Kidney epithelial cell (primary cell): ENCODE measurements at regions not wholly inside any gene's neighbourhood (a gene's known extent, or its start where the extent isn't known, plus 50 kb on each side); places are given as distances from the start of the nearest gene placed in this dataset.
"Not testable (repeated sequence)": the region's sequence is repeated elsewhere in the genome, so short reads cannot be mapped to it uniquely, and the experiment has no call there.

Source experiments
- DNase-seq: peaks from one replicate; pipeline ENCODE4 v3.0.0-alpha.2; 2010; ENCODE audit warnings: low read depth
- H3K27me3 ChIP-seq: 2 replicates; pipeline ENCODE4 v1.6.0; 2011; ENCODE audit warnings: low read length; ENCODE audit not compliant: control insufficient read depth, insufficient read depth
- H3K36me3 ChIP-seq: 2 replicates; pipeline ENCODE4 v1.5.1; 2011; ENCODE audit warnings: low read length; ENCODE audit not compliant: control insufficient read depth, insufficient read depth
- H3K4me3 ChIP-seq: 2 replicates; pipeline ENCODE4 v1.5.1; 2011; ENCODE audit warnings: low read depth, mild to moderate bottlenecking, control low read depth, low read length
- TF ChIP-seq, protein P1 (sequence below): IDR thresholded peaks from 2 replicates; pipeline ENCODE4 v1.5.1; 2011; ENCODE audit warnings: mild to moderate bottlenecking, moderate library complexity, low read length, control low read depth, inconsistent platforms; ENCODE audit not compliant: insufficient read depth, poor library complexity, severe bottlenecking

DNA sequence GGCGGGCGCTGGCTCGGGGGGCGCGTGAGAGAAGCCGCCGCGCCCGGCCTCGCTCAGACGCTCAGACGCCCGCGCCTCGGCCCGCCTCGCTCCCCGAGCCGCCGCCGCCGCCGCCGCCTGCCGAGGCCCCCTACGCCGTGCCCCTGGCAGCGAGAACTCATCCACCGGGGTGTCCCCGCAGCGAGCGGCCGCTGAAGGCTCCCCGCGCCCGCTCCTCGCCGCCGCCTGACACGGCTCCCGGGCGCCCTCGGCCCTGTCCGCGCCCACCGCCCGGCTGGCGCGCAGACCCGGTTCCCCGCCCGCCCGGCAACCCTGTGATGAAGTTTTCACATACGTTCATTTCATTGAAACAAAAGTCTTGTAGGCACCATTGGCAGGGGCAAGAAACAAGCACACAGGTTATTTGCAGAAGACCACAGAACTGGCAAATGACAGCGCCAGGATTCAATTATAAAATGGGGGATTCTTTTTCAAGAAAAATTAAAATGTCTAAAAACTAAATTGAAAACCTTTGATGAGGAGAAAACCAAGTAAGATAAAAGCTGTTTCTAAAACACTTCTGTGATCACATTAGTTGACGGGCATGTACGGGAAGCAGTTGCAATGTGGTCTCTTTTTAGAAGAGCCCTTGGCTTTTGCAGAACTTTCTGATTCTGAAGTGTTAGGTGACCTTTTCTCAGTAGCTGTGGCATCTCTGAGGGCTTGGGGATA lies 50.5 kb upstream of the TUBA3D start:
- no peak for DNase-seq
- Histone ChIP-seq H3K36me3 (no peaks in the 10 kb centered on the region), H3K4me3 (peak overlapping the region; percentile 7), H3K27me3 (peaks cover 27% of the 10 kb centered on the region)
- TF ChIP-seq, protein P1, sequence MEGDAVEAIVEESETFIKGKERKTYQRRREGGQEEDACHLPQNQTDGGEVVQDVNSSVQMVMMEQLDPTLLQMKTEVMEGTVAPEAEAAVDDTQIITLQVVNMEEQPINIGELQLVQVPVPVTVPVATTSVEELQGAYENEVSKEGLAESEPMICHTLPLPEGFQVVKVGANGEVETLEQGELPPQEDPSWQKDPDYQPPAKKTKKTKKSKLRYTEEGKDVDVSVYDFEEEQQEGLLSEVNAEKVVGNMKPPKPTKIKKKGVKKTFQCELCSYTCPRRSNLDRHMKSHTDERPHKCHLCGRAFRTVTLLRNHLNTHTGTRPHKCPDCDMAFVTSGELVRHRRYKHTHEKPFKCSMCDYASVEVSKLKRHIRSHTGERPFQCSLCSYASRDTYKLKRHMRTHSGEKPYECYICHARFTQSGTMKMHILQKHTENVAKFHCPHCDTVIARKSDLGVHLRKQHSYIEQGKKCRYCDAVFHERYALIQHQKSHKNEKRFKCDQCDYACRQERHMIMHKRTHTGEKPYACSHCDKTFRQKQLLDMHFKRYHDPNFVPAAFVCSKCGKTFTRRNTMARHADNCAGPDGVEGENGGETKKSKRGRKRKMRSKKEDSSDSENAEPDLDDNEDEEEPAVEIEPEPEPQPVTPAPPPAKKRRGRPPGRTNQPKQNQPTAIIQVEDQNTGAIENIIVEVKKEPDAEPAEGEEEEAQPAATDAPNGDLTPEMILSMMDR = no peak

- DNase-seq, H3K36me3 ChIP-seq, H3K4me3 ChIP-seq: not testable (repeated sequence)
- H3K27me3 ChIP-seq = peaks cover 27% of the 10 kb centered on the region
Observed at GRCh38 chr2:131424605-131425114, 51.3 kb upstream of the TUBA3D start.

- peaks cover 11% of the 10 kb centered on the region for H3K27me3 ChIP-seq
- H3K4me3 ChIP-seq, DNase-seq, H3K36me3 ChIP-seq: not testable (repeated sequence)
Observed at GRCh38 chr2:131420751-131421150, 55.2 kb upstream of the TUBA3D start.

GRCh38 chr2:131419441-131419840 lies 55.5 kb upstream of the RAB6D start:
- DNase-seq = no peak

GRCh38 chr2:131418625-131419024 lies 54.7 kb upstream of the RAB6D start:
- no peaks in the 10 kb centered on the region for H3K36me3 ChIP-seq
- TF ChIP-seq, protein P1 = no peak
- DNase-seq = no peak
- no peaks in the 10 kb centered on the region for H3K27me3 ChIP-seq
- H3K4me3 ChIP-seq = no peak overlapping the region

More at GRCh38 chr2:131419441-131419840, 55.5 kb upstream of the RAB6D start:
- TF ChIP-seq, protein P1 = no peak
- no peak overlapping the region for H3K4me3 ChIP-seq
- H3K27me3 ChIP-seq = peaks cover 4% of the 10 kb centered on the region
- H3K36me3 ChIP-seq = no peaks in the 10 kb centered on the region

DNA sequence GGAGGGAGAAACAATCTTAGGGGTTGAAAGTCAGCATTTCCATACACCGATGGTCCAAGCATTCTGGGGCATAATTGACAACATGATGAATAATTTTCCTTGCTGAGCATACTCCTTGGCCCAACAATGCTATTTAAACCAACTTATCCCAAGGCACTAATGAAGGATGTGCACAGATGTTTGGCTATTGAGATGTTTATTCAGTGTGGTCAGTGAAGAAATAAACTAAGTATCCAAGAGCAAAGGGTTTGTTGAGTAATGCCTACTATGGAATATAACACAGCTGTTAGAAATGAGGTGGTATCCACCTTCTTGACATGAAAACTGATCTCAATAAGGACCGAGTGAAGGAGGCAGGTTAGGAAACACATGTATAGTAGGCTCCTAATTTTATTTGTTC lies 53.9 kb upstream of the RAB6D start:
- no peaks in the 10 kb centered on the region for H3K36me3 ChIP-seq
- DNase-seq = no peak
- TF ChIP-seq, protein P1 = no peak
- H3K4me3 ChIP-seq = no peak overlapping the region
- H3K27me3 ChIP-seq = no peaks in the 10 kb centered on the region

DNA sequence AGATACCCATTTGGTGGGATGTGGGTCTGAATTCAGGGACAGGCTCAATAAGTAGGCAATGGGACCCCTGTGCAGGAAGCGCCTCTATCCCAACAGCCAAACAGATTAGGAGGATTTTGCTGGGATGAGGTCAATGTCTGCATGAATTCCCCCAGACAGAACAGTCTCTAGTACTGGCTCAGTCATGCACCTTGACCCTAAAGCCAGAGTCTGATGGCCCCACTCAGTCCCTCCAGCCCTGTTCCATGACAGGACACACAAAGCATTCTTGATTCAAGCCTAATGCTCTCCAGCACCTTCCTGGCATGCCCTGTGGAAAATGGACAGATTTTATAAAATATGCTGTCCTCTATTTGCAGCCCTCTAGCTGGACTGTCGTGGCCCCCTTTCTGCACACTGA lies 49.8 kb upstream of the RAB6D start:
- Histone ChIP-seq H3K27me3 (peaks cover 4% of the 10 kb centered on the region), H3K4me3 (no peak overlapping the region)
- TF ChIP-seq, protein P1 = no peak

More for the DNA sequence above, 49.8 kb upstream of the RAB6D start:
- DNase-seq = no peak
- no peaks in the 10 kb centered on the region for H3K36me3 ChIP-seq
